ENCODE measurements at regions not wholly inside any gene's neighbourhood (a gene's known extent, or its start where the extent isn't known, plus 50 kb on each side); places are given as distances from the start of the nearest gene placed in this dataset.

- ChIA-PET CTCF (no interaction called here), POLR2A (ENCODE audit: low non-redundant PET) (no interaction called here)
- DNase-seq (ENCODE audit: low spot score) = no peak
- TF ChIP-seq CTCF (conservative IDR thresholded peaks at IDR 0.05; ENCODE audit: low read depth) = no peak
- peak overlapping the region; percentile 53; the same call in 1 of the 2 replicates for H3K27ac ChIP-seq
These were observed 284.5 kb upstream of the KLF6 start for GRCh38 chr10:4069491-4069890.

GRCh38 chr10:4068629-4069028 lies 283.6 kb upstream of the KLF6 start:
- DNase-seq (ENCODE audit: low spot score) = no peak
- TF ChIP-seq CTCF (conservative IDR thresholded peaks at IDR 0.05; ENCODE audit: low read depth) = no peak
- POLR2A ChIA-PET (ENCODE audit: low non-redundant PET) = no interaction called here
- no peak overlapping the region for H3K27ac ChIP-seq
- CTCF ChIA-PET = interaction anchor here (0.6 kb wide), 1 partner anchor 275 kb away, joined by 3 read pairs; no protein-coding TSS in a partner anchor

- ChIA-PET POLR2A (ENCODE audit: low non-redundant PET) (no interaction called here), CTCF (interaction anchor here (0.6 kb wide), 3 partner anchors 111 to 275 kb away, joined by 3 to 5 read pairs (median 3); no protein-coding TSS in a partner anchor)
- no peak overlapping the region for H3K27ac ChIP-seq
- no peak for TF ChIP-seq CTCF (conservative IDR thresholded peaks at IDR 0.05; ENCODE audit: low read depth)
- DNase-seq (ENCODE audit: low spot score) = no peak
These were observed 283.0 kb upstream of the KLF6 start for GRCh38 chr10:4067931-4068561.

GRCh38 chr10:4067531-4067930 lies 282.5 kb upstream of the KLF6 start:
- no peak for DNase-seq (ENCODE audit: low spot score)
- CTCF ChIA-PET = interaction anchor here (0.6 kb wide), 2 partner anchors 112 to 164 kb away, joined by 3 to 5 read pairs; no protein-coding TSS in a partner anchor
- POLR2A ChIA-PET (ENCODE audit: low non-redundant PET) = no interaction called here
- TF ChIP-seq CTCF (conservative IDR thresholded peaks at IDR 0.05; ENCODE audit: low read depth) = no peak
- no peak overlapping the region for H3K27ac ChIP-seq

- ChIA-PET CTCF (no interaction called here), POLR2A (ENCODE audit: low non-redundant PET) (no interaction called here)
- TF ChIP-seq CTCF (conservative IDR thresholded peaks at IDR 0.05; ENCODE audit: low read depth) = no peak
- DNase-seq (ENCODE audit: low spot score) = no peak
- no peak overlapping the region for H3K27ac ChIP-seq
These were observed 281.8 kb upstream of the KLF6 start for GRCh38 chr10:4066581-4067390.

- TF ChIP-seq CTCF (conservative IDR thresholded peaks at IDR 0.05; ENCODE audit: low read depth) = no peak
- no peak for DNase-seq (ENCODE audit: low spot score)
- H3K27ac ChIP-seq = no peak overlapping the region
- ChIA-PET CTCF (interaction anchor here (0.6 kb wide), 1 partner anchor 883 kb away, joined by 3 read pairs; no protein-coding TSS in a partner anchor), POLR2A (ENCODE audit: low non-redundant PET) (no interaction called here)
These were observed 279.5 kb upstream of the KLF6 start for GRCh38 chr10:4064489-4064888.

All from RWPE1 (cell line).